ENCODE measurements at regions not wholly inside any gene's neighbourhood (a gene's known extent, or its start where the extent isn't known, plus 50 kb on each side); places are given as distances from the start of the nearest gene placed in this dataset.

GRCh38 chr12:114835031-114835430 is 151.1 kb upstream of the TBX3 start:
- TF ChIP-seq GATA3 (IDR thresholded peaks at IDR 0.05; ENCODE audit: low read depth, low read length), result no peak
- TF ChIP-seq GATA2 (IDR thresholded peaks at IDR 0.05; ENCODE audit: low read depth, low read length), result no peak
